ENCODE measurements at regions not wholly inside any gene's neighbourhood (a gene's known extent, or its start where the extent isn't known, plus 50 kb on each side); places are given as distances from the start of the nearest gene placed in this dataset.

GRCh38 chr20:61030130-61030529, 221.9 kb upstream of the CDH4 start:
- no peak for TF ChIP-seq ISL1 (CRISPR knock-in tag; IDR thresholded peaks at IDR 0.05)
- TF ChIP-seq, protein P1, sequence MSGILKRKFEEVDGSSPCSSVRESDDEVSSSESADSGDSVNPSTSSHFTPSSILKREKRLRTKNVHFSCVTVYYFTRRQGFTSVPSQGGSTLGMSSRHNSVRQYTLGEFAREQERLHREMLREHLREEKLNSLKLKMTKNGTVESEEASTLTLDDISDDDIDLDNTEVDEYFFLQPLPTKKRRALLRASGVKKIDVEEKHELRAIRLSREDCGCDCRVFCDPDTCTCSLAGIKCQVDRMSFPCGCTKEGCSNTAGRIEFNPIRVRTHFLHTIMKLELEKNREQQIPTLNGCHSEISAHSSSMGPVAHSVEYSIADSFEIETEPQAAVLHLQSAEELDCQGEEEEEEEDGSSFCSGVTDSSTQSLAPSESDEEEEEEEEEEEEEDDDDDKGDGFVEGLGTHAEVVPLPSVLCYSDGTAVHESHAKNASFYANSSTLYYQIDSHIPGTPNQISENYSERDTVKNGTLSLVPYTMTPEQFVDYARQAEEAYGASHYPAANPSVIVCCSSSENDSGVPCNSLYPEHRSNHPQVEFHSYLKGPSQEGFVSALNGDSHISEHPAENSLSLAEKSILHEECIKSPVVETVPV (CRISPR knock-in tag; IDR thresholded peaks at IDR 0.05), result no peak
- TF ChIP-seq GLIS3 (CRISPR knock-in tag; IDR thresholded peaks at IDR 0.05), result no peak
- no peak for TF ChIP-seq RARB (CRISPR knock-in tag; IDR thresholded peaks at IDR 0.05)
- no peak for TF ChIP-seq CSDC2 (CRISPR knock-in tag; IDR thresholded peaks at IDR 0.05)
- no peak for TF ChIP-seq TSHZ2 (CRISPR knock-in tag; IDR thresholded peaks at IDR 0.05)
- no peak for TF ChIP-seq ZNF70 (CRISPR knock-in tag; IDR thresholded peaks at IDR 0.05)
- no peak for TF ChIP-seq ZNF565 (CRISPR knock-in tag; conservative IDR thresholded peaks at IDR 0.05; ENCODE audit: low read depth)
- no peak for TF ChIP-seq PPARA (CRISPR knock-in tag; IDR thresholded peaks at IDR 0.05; ENCODE audit: borderline replicate concordance)
- no peak for TF ChIP-seq ARNTL (CRISPR knock-in tag; IDR thresholded peaks at IDR 0.05; ENCODE audit: borderline replicate concordance, low read depth)
- no peak for TF ChIP-seq TOX (CRISPR knock-in tag; IDR thresholded peaks at IDR 0.05; ENCODE audit: borderline replicate concordance)
- no peak for TF ChIP-seq ESRRG (CRISPR knock-in tag; IDR thresholded peaks at IDR 0.05)
- no peak for TF ChIP-seq OSR1 (CRISPR knock-in tag; IDR thresholded peaks at IDR 0.05)
- TF ChIP-seq ZNF8 (CRISPR knock-in tag; IDR thresholded peaks at IDR 0.05), result no peak
- ATAC-seq, result no peak

DNA sequence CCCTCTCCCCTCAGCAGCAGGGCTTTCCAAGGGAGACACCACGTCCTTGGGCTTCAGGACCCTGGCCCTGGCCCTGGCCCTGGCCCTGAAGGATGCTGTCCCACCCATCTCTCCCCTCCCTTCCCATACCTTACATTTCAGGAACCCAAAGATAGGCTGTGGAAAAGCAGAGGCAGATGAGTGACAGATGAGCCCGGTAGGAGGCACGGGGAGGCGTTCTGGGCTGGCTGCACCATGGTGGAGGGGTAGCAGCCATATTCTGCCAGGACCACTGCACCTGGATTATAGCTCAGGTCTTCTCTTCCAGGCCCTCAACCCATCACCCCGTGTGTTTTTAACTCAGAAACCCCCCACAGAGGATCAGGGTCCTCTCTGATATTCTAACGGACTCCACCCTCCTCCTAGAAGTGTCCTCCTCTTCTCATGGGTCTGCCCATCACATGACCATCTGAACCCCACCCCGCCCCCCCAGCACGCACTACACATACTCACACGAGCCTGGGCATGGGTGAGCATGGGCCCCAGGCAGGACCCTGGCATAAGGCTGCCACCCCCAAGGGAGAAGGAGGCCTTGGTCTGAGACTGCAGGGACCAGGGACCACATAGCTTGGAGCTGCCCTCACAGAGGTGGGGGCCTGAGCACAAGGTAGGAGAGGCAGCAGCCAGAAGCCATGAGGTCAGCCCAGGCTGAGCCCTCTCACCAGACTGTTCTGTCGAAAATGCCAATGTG, 220.8 kb upstream of the CDH4 start:
- TF ChIP-seq, protein P2, sequence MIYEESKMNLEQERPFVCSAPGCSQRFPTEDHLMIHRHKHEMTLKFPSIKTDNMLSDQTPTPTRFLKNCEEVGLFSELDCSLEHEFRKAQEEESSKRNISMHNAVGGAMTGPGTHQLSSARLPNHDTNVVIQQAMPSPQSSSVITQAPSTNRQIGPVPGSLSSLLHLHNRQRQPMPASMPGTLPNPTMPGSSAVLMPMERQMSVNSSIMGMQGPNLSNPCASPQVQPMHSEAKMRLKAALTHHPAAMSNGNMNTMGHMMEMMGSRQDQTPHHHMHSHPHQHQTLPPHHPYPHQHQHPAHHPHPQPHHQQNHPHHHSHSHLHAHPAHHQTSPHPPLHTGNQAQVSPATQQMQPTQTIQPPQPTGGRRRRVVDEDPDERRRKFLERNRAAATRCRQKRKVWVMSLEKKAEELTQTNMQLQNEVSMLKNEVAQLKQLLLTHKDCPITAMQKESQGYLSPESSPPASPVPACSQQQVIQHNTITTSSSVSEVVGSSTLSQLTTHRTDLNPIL (CRISPR knock-in tag; IDR thresholded peaks at IDR 0.05; ENCODE audit: low read depth), result no peak
- TF ChIP-seq PATZ1 (CRISPR knock-in tag; IDR thresholded peaks at IDR 0.05; ENCODE audit: borderline replicate concordance), result no peak
- TF ChIP-seq TCF4 (CRISPR knock-in tag; IDR thresholded peaks at IDR 0.05; ENCODE audit: borderline replicate concordance), result no peak
- ATAC-seq, result no peak

GRCh38 chr20:61037498-61037897, 214.6 kb upstream of the CDH4 start:
- no peak for ATAC-seq
- TF ChIP-seq, protein P1 (CRISPR knock-in tag; IDR thresholded peaks at IDR 0.05), result no peak
- TF ChIP-seq ZNF70 (CRISPR knock-in tag; IDR thresholded peaks at IDR 0.05) (no peak), PPARA (CRISPR knock-in tag; IDR thresholded peaks at IDR 0.05; ENCODE audit: borderline replicate concordance) (no peak), CSDC2 (CRISPR knock-in tag; IDR thresholded peaks at IDR 0.05) (no peak), POU6F1 (CRISPR knock-in tag; IDR thresholded peaks at IDR 0.05; ENCODE audit: borderline replicate concordance, low read depth) (no peak), RARB (CRISPR knock-in tag; IDR thresholded peaks at IDR 0.05) (no peak), ZNF8 (CRISPR knock-in tag; IDR thresholded peaks at IDR 0.05) (no peak)
